ENCODE measurements at regions not wholly inside any gene's neighbourhood (a gene's known extent, or its start where the extent isn't known, plus 50 kb on each side); places are given as distances from the start of the nearest gene placed in this dataset.

GRCh38 chr2:48874282-48874681 is 118.8 kb upstream of the LHCGR start:
- H3K4me3 ChIP-seq (ENCODE audit: low read depth, low read length), result no peak overlapping the region
- no peak for DNase-seq (ENCODE audit: low read depth)
- no peak for TF ChIP-seq CTCF (IDR thresholded peaks at IDR 0.05; ENCODE audit: low read depth, low read length, missing control alignments)

GRCh38 chr2:48873666-48874065 is 118.1 kb upstream of the LHCGR start:
- no peak for TF ChIP-seq CTCF (IDR thresholded peaks at IDR 0.05; ENCODE audit: low read depth, low read length, missing control alignments)
- no peak overlapping the region for H3K4me3 ChIP-seq (ENCODE audit: low read depth, low read length)
- DNase-seq (ENCODE audit: low read depth), result no peak

- no peak for DNase-seq (ENCODE audit: low read depth)
- TF ChIP-seq CTCF (IDR thresholded peaks at IDR 0.05; ENCODE audit: low read depth, low read length, missing control alignments), result no peak
- no peak overlapping the region for H3K4me3 ChIP-seq (ENCODE audit: low read depth, low read length)
These were observed 115.4 kb upstream of the LHCGR start for GRCh38 chr2:48870942-48871341.

GRCh38 chr2:48870503-48870902 is 115.0 kb upstream of the LHCGR start:
- no peak overlapping the region for H3K4me3 ChIP-seq (ENCODE audit: low read depth, low read length)
- no peak for DNase-seq (ENCODE audit: low read depth)
- TF ChIP-seq CTCF (IDR thresholded peaks at IDR 0.05; ENCODE audit: low read depth, low read length, missing control alignments), result no peak

- no peak overlapping the region for H3K4me3 ChIP-seq (ENCODE audit: low read depth, low read length)
- no peak for TF ChIP-seq CTCF (IDR thresholded peaks at IDR 0.05; ENCODE audit: low read depth, low read length, missing control alignments)
- DNase-seq (ENCODE audit: low read depth), result no peak
These were observed 110.2 kb upstream of the LHCGR start for GRCh38 chr2:48865704-48866103.

- DNase-seq (ENCODE audit: low read depth), result no peak
- no peak overlapping the region for H3K4me3 ChIP-seq (ENCODE audit: low read depth, low read length)
- TF ChIP-seq CTCF (IDR thresholded peaks at IDR 0.05; ENCODE audit: low read depth, low read length, missing control alignments), result no peak
These were observed 104.9 kb upstream of the LHCGR start for GRCh38 chr2:48860380-48860779.

GRCh38 chr2:48856657-48857056 is 101.1 kb upstream of the LHCGR start:
- TF ChIP-seq CTCF (IDR thresholded peaks at IDR 0.05; ENCODE audit: low read depth, low read length, missing control alignments), result no peak
- no peak overlapping the region for H3K4me3 ChIP-seq (ENCODE audit: low read depth, low read length)
- no peak for DNase-seq (ENCODE audit: low read depth)

Measured in GM12864 (cell line).